Esophagus muscularis mucosa (tissue), 4 donors: ENCODE measurements at regions not wholly inside any gene's neighbourhood (a gene's known extent, or its start where the extent isn't known, plus 50 kb on each side); places are given as distances from the start of the nearest gene placed in this dataset.

Experiments used
- CTCF ChIP-seq, 3 experiments: fragments of 200-600 bp in 2 of 3; fragments of 450-650 bp in 1 of 3; sonication (generic) in 2 of 3; IDR thresholded peaks; one replicate each; pipeline ENCODE4 v1.5.1; 2017 to 2019; ENCODE audit warnings: antibody characterized with exemption in 3 of 3, mild to moderate bottlenecking in 2 of 3, moderate library complexity in 1 of 3
- EP300 ChIP-seq: sonication (generic); formaldehyde crosslinking; IDR thresholded peaks from one replicate; pipeline ENCODE4 v1.6.1; 2017; ENCODE audit warnings: antibody characterized with exemption
- POLR2A ChIP-seq: fragments of 450-650 bp; IDR thresholded peaks from one replicate; pipeline ENCODE4 v1.6.1; 2017; ENCODE audit warnings: antibody characterized with exemption, moderate library complexity, mild to moderate bottlenecking, low read depth
- POLR2AphosphoS5 ChIP-seq, 2 donors: sonication (generic); formaldehyde crosslinking; IDR thresholded peaks; one replicate each; pipeline ENCODE4 v1.6.1; 2017; ENCODE audit warnings: antibody characterized with exemption in 2 of 2

GRCh38 chr12:45646851-45647581 lies 82.5 kb upstream of the ARID2 start:
- TF ChIP-seq CTCF (IDR thresholded peaks at IDR 0.05), result no peak
- TF ChIP-seq POLR2A, result no peak
- no peak for TF ChIP-seq POLR2AphosphoS5 (IDR thresholded peaks at IDR 0.05)
- TF ChIP-seq EP300, result no peak
